GM19238 (cell line): ENCODE measurements at regions not wholly inside any gene's neighbourhood (a gene's known extent, or its start where the extent isn't known, plus 50 kb on each side); places are given as distances from the start of the nearest gene placed in this dataset.

ENCODE experiments used
- DNase-seq: peaks from one replicate; pipeline ENCODE4 v3.0.0; 2011; ENCODE audit warnings: low spot score; ENCODE audit not compliant: insufficient read length

DNA sequence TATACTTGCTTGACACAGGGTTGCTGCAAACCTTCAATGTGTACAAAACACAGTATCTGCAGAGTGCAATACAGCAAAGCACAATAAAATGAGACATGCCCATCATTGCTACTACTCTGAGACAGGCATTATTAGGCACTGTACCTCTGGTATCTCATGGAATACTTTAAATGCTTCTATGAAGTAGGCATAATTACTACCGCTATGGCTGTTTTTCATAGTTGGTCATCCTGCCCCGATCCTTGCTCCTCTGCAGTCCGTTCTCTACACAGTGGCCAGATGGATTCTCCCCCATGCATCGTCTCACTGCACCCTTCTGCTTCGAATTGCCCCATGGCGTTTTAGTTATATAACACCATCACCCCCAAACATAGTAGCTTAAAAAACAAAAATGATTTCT is 83.0 kb upstream of the UBL3 start:
- no peak for DNase-seq

- no peak for DNase-seq
These were observed 81.3 kb upstream of the UBL3 start for GRCh38 chr13:29931696-29932095.

DNA sequence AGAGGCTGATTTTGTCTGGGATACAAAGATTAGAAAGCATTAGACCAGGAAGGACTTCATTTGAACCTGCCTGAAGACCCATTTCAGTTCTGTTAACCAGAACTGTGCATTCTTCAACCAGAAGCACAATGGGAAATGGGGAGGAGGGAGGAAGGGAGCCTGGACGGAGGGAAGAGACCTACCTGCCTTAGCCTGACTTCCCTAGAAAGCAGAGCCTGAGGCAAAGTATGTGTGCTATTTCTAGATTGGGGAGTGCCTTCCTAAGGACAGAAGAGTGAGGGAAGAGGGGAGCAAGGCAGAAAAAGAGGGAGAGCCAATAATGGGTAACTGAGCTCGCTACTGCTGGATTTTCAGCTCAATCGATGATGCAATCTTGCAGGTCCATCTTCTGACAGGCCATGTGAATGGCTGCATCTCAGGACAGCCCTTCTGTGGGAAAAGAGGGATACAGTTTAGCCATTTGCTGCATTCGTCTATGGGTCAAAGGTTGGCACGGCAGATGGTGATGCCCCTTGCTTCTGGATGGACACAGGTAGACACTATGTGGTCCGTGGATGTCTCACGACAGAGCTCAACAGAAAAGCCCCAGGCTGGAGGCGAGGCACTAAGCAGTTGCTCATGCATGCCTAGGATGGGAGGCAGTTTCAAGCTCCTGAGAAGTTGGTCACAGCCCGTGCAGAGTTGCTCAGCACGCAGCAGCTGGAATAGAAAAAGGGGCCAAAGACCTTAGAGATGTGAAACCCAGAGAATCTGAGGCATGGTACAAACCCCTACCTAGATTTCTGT is 78.8 kb upstream of the UBL3 start:
- no peak for DNase-seq

GRCh38 chr13:29926098-29926476 is 75.7 kb upstream of the UBL3 start:
- no peak for DNase-seq

DNA sequence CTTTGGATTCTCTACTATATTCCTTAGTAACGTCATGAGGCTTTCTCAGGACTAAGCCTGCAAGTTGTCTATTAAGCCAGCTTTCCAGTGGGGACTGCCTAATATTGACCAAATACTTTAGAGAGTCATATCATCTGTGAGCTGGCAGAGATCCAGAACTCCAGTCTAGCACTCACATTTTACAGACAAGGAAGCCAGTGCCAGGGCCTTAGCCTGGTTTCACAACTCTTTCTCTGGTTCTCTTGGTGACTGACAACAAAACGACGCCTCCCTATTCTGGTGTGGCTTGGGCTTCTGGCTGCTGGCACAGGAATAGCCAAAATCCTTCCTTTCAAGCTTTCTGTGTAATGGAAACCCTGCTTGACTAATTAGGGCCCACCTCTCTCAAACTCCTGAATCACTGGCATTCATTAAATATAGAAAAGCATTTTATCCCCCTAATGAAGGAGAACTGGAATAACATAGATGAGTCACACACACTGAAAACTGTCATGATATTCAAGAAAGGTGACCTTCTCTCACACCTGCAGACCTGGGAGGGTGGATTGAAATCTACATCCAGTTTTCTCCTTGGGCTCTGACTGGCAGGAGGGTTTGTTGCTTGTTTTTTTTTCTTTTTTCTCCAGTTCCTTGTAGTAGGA is 75.2 kb upstream of the UBL3 start:
- no peak for DNase-seq

DNA sequence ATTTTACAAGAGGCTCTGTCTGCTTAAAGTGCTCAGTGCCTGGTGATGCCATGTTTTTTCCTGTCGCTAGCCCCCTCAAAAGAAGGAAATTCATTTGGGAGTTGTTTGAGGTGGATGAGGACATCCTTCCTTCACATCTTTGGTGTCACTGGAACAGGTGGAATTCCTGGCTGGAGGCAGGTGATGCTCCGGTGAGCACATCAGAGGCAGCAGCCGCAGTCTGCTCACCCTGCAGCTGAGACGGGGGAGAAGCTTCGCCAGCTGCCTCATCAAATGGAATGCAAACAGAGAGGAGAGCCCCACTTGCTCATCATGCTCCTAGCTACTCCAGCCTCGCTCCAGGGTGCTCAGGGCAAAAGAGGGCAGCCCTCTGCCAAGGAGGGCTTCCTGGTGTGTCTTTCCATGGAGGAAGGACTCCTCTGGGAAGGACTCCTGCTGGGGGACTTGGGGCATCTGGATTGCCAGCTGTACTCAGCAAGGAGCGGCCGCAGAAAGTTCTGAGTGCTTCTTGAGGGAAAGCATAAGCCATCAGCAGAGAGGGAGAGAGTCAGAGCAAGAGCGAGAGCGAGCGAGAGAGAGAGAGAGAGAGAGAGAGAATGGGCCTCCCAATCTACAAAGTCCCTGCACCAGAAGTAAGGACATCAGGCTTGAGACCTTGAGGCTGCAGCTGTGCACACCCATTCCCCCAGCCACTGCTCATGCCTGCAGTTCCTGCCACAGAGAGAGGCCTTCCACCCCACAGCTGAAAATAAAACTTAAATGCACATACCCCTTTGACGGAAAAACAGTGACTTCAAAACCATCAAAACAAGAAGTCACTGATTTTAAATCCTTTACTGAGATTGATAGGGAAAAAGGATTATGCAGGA is 74.3 kb upstream of the UBL3 start:
- DNase-seq: no peak

DNA sequence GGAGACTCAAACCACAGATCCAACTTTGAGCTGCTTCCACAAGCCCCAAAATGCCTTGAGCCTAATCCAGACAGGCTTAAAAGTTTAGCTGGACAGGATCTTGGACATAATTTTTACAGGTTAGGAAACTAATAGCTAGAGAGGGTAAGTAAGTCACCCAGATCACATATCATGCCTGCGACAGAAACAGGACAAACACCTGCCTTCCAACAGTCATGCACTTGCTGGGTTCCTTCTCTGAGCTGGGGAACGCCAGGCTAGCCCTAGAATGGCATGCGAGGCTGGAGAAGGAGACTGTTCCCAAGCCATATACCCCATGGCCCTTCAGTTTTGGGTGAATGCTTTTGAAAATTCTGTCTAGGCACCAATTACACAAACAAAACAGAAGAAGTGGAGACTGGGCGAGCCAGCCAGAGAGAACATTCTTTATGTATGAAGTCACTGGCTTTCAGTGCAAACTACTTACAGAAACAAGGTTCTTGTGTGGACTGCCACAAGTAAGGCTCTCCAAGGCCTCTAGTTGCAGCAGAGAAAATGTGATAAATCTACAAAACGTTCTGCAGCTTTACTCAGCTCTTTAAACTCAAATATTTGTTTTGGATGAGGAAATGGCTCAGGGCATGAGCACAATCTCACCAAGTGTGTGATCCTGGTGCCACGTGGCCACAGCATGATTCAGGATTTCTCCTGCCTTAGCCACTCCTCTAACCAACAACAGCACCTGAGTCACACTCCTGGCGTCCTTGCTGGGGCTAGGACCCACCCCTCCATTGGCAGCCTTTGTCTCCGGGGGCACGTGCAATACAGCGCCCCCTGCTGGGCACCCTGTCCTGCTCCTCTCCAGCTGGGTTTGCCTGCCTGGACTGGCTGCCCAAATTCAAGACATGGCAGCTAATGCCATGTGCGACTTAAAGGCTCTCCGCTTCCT is 73.4 kb upstream of the UBL3 start:
- peak; percentile 36 for DNase-seq

DNA sequence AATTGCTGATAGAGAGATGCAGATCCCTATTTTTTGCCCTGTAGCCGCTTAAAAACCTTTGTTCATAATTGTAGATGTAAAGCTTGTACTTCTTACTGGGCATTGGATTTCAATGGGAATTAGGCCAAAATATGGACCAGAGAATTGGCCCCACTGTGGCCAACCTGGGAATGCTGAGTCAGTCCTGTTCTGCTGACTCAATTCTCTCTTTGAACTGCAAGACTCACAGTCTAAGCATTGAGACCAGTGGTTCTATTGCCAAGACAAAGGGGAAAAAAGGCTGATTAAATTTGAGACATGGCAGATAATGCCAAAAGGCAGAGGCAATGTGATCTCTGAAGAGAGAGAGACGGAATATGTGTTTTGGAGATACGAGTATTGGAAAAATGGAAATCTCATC is 72.5 kb upstream of the UBL3 start:
- no peak for DNase-seq

DNA sequence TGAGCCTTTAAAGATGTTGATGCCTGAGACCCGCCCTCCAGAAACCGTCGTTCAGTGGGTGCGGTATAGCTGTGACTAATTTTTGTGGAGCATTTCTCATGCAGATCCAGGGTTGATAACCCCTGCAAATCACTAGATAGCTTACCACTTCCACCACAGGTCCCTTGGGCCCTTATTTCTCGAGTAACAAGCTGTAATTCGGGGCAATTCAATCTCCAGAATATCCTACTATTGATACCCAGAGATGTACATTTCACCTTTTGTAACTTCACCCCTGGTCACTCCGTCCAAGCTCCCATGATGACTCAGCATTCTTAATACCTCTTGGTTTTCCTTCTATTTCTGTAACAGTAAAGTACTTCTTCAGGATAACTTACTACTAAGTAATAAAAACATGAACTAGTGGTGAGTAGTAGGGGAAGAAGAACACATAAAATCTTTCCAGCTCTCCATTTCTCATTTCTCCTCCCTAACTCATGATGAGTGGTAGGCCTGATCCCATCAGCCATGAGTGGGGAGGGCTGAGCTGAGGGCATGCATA is 71.9 kb upstream of the UBL3 start:
- no peak for DNase-seq

DNA sequence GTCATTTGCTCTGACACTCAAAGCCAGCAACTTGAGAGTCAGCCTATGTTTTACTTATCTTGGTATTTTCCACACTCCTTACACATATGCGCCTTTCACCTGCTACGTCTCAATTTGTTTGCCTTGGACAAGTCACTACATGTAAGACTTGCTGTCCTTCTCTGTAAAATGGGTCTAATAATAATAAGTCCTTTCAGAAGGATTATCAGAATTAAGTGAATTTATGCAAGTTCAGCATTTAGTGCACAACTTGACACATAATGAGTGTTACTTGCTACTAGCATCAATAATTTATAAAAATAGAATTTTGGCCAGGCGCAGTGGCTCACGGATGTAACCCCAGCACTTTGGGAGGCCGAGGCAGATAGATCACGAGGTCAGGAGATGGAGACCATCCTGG is 71.1 kb upstream of the UBL3 start:
- DNase-seq: no peak

- DNase-seq: no peak
These were observed 69.7 kb upstream of the UBL3 start for GRCh38 chr13:29920025-29920643.

DNA sequence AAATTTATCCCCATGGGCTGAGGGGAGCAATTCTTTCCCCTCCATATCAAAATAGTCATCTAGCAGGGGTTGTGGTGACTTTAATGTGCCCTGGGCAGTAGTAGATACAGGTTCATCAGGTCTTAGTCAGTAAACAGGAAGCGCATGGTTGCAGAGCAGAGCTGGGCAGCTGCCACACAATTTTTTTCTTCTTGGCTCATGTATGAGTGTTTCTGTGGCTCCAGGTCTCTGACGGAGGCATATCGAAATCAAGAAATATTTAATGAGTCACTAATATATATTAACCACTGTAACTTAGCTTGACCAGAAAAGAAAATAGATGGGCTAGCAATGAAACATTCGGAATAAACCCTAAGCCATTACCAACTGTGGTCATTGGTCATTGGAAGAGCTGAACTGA is 68.4 kb upstream of the UBL3 start:
- no peak for DNase-seq

DNA sequence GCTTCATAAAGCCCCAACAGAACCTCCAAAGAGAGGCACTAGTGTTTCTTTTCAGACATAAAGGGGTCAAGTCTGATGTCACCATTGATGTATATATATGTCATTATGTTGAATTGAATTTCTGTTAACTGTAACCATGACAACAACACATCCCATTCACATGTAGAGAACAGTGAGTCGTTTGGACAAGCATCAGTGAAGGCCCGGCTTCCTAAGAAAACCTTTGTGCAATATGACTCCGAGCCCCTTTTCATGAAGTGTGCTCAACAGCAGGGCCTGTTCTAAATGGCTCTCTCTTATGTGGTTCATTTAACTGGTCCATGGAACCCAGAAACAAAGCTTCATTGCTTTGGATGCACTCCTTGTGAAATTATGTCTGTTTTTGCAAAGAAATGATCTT is 67.2 kb upstream of the UBL3 start:
- DNase-seq: no peak

- DNase-seq: no peak
These were observed 64.2 kb upstream of the UBL3 start for GRCh38 chr13:29914581-29914980.

DNA sequence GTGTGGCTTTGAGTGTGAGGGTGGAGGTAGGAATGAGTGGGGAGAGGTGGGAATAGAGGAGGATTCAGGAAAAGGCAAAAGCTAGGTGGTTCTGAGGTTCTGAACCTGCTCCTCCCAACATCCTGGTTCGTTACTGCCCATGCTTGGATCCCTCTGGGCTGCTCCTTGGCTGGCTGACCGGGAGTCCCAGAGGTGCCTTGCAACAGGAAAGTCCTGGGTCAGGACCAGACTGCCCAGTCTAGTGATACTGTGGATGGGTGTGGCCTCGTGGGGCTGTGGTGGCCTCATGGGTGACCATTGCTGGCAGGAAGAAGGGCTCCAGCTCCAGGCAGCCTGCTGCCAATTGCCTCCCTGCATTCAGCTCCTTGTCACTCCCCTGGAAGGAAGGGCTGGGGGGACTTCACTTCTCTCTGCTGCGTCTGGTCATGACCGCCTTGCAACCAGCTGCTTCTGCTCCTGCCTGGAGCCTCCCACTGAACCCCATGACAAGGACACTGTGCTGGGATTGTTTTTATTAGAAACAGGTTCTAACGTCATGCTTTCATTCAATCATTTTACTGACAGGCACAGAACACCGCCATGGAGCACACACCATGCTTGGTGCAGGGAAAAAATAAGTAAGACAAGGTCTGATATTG is 61.5 kb upstream of the UBL3 start:
- DNase-seq: no peak

DNA sequence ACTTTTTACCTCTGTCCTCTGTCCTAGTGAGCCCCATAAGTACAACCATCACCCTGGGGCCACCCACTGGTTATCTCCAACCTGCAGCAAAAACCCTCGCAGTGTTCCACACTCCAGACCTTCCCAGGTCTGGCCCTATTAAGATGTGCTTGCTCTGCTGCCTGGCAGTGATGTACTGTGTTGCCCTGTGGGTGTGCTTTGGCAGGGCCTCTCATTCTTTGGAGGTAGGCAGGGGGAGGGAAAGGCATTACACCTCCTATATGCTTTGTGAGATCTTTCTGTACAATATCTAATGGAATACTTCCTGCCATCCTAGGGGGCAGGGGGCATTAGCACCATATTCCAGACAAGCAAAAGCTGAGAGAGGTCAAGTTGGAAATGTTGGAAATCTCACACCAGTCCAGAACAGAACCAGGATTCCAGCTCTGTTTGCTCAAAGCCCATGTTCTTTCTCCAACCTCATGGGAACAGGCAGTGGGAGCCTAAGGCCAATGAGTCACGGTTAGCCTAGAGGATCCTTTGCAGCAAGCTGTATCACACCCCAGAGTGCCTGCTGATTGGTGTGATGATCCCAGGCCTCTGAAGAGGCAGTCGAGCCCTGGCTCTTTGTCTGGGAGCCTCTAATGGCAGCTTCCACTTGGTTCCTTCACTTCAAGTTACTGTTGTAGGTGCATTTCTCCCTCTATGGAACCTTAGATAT is 59.7 kb upstream of the UBL3 start:
- no peak for DNase-seq

DNA sequence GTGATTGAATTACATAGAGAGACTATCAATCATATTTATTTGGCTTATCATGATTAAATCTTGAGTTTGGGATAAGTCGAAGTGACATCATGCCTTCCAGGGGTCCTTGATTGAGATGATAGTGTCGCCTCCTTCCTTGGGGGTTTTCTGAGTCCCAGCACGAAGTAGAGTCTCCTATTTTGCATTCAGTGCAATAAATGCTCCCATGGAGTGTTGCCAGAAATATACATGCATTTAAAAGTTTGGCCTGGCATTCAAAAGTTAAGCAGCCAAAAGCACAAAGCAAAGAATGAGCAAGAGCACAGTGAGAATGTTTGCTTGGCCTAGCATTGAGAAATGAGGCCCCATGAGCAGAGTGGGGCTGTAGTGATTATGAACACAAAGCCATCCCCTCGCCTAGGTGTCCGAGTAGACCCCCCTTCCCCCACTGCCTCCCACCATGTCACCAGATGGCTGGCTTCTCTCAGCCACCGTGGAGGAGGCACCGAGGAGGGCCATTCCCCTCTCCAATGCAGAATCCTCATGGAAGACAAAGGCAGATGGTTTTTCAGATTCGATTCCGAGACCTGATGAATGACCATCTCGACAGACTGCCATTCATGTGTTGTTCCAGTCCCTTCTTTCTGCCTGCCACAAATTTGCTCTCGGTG is 58.8 kb upstream of the UBL3 start:
- no peak for DNase-seq

- no peak for DNase-seq
These were observed 58.1 kb upstream of the UBL3 start for GRCh38 chr13:29908416-29909080.
